Adrenal gland (tissue), 5 donors: ENCODE measurements at regions not wholly inside any gene's neighbourhood (a gene's known extent, or its start where the extent isn't known, plus 50 kb on each side); places are given as distances from the start of the nearest gene placed in this dataset.

Experiments used
- POLR2A ChIP-seq, 2 donors: fragments of 450-650 bp; IDR thresholded peaks; one replicate each; pipeline ENCODE4 v1.6.1; 2017; ENCODE audit warnings: antibody characterized with exemption in 2 of 2, mild to moderate bottlenecking in 2 of 2, moderate library complexity in 1 of 2
- TF ChIP-seq, protein P1 (sequence below), 6 experiments: fragments of 450-650 bp in 4 of 6; fragments of 200-600 bp in 2 of 6; sonication (generic) in 1 of 6; IDR thresholded peaks; 1 replicate in 5 of 6; 2 replicates in 1 of 6; pipeline versions ENCODE4 v1.5.1 to v1.8.0; 2016 to 2021; ENCODE audit warnings: antibody characterized with exemption in 6 of 6, mild to moderate bottlenecking in 2 of 6, moderate library complexity in 1 of 6
- donor health status: DM: no; HTN: no; CAD: no.

DNA sequence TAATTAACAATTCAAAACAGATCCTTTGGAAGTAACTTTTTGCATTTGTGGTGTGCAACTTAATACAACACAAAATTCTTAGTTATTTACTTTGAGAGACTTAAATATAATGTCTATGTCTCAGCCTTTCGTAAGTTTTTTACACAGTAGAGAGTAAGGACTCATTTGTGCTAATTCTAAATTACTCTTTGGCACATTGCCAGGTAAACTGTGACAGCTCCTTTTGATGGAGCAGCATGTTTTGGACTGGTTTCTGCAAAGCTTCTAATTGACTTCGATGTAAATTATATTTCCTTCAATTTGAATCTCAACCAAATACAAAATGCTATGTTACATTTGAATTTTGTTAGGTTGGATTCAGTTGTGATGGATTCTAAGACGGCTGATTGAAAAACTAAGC lies 450.7 kb upstream of the OPRM1 start:
- TF ChIP-seq, protein P1, sequence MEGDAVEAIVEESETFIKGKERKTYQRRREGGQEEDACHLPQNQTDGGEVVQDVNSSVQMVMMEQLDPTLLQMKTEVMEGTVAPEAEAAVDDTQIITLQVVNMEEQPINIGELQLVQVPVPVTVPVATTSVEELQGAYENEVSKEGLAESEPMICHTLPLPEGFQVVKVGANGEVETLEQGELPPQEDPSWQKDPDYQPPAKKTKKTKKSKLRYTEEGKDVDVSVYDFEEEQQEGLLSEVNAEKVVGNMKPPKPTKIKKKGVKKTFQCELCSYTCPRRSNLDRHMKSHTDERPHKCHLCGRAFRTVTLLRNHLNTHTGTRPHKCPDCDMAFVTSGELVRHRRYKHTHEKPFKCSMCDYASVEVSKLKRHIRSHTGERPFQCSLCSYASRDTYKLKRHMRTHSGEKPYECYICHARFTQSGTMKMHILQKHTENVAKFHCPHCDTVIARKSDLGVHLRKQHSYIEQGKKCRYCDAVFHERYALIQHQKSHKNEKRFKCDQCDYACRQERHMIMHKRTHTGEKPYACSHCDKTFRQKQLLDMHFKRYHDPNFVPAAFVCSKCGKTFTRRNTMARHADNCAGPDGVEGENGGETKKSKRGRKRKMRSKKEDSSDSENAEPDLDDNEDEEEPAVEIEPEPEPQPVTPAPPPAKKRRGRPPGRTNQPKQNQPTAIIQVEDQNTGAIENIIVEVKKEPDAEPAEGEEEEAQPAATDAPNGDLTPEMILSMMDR (IDR thresholded peaks at IDR 0.05) = no peak
- no peak for TF ChIP-seq POLR2A (IDR thresholded peaks at IDR 0.05)
